NCI-H526 treated with DMSO at 0.1 percent for 48 hours (cell line): ENCODE measurements at regions not wholly inside any gene's neighbourhood (a gene's known extent, or its start where the extent isn't known, plus 50 kb on each side); places are given as distances from the start of the nearest gene placed in this dataset.
A peak's percentile ranks its signal among the peaks of the same experiment; 100 is the strongest.
"Not testable (repeated sequence)": the region's sequence is repeated elsewhere in the genome, so short reads cannot be mapped to it uniquely, and the experiment has no call there.

Source experiments
- DNase-seq: peaks from one replicate; lab custom pipeline; 2025; lab: John Stamatoyannopoulos, UW

DNA sequence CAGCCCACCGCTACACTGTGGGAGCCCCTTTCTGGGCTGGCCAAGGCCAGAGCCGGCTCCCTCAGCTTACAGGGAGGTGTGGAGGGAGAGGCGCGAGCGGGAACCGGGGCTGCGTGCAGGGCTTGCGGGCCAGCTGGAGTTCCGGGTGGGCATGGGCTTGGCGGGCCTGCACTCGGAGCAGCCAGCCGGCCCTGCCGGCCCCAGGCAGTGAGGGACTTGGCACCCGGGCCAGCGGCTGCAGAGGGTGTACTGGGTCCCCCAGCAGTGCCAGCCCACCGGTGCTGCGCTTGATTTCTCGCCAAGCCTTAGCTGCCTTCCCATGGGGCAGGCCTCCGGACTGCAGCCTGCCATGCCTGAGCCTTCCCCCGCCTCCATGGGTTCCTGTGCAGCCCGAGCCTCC lies 306.2 kb downstream of the PPP4R3C start:
- not testable (repeated sequence) for DNase-seq

DNA sequence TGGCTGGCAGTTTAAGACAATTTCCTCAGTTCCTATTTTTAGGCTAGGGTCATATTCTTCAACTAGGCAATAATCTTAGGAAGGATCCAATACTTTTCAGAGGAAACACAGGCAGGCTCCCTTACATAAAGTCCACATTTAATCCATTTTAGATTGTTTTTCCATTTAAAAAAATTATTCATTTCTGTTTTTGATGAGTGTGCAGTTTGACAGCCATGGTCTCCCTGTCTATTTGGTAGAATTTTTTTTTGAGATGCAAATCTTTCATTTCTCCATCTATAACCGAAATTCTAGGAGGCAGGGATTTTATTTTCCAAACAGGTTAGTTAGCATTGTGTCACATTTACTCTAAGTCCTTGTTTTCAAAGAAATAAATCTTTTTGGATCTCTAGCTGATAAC lies 326.8 kb downstream of the PPP4R3C start:
- DNase-seq = no peak

DNA sequence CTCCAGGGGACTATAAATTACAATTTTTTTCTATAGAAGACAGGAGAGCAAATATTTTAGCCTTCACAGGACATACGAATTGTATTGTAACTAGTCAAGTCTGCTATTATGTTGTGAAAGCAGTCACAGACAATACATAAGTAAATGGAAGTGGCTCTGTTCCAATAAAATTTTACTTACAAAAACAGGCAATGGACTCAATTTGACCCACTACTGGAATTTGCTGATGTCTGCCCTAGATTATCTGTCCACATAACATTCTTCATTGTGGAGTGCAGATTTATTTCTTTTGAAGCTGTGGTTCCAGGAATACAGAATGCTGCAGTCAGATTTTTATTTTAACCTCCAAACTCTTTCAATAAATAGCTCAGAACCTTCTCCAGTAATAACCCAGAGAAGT lies 330.3 kb downstream of the PPP4R3C start:
- no peak for DNase-seq

DNA sequence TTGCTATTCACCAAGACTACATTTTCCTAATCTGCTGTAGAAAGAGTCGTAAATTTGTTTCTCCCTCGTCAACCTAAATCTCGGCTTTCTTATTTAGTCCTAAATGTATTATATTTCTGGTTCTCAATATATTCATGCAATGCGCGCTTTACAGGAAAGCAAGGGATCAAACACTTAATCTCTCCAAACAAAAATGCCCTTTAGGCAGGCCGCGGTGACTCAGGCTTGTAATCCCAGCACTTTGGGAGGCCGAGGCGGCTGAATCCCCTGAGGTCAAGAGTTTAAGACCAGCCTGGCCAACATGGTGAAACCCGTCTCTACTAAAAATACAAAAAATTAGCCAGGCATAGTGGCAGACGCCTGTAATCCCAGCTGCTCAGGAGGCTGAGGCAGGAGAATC lies 376.0 kb downstream of the PPP4R3C start:
- DNase-seq = not testable (repeated sequence)

DNA sequence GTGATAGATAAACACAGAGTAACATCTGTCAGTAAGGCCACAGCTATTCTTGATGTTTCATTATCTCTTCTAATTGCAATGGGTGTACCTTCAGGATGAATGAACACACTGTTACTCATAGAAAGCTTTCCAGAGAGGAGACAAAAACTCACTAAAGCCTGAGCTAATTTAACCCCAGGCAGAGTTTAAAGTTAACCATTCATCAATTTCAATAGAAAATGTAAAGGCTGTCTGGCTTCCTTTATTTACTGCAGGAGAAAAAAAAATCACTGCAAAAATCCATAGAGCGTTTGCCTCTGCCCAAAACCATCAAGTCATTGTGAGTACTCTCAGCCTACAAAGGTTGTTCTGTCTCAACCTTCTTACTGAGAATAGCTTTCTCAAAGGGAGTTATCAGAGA lies 376.9 kb downstream of the PPP4R3C start:
- no peak for DNase-seq

DNA sequence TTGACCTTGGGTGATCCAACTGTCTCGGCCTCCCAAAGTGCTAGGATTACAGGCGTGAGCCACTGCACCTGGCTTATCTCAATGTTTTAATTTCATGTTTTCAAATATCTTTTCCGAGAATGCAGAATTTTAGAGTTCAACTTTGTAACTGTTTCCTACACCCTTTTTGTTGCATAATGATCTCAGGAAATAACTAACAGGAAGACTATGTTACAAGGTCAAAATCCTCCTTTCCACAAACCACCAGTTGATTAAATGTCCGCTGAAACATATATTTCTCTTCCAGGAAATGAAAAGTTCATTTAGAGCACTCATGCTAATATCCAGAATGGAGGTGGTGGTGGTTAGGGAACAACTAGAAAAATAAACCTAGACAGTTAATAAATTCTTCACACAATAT lies 377.8 kb downstream of the PPP4R3C start:
- no peak for DNase-seq

DNA sequence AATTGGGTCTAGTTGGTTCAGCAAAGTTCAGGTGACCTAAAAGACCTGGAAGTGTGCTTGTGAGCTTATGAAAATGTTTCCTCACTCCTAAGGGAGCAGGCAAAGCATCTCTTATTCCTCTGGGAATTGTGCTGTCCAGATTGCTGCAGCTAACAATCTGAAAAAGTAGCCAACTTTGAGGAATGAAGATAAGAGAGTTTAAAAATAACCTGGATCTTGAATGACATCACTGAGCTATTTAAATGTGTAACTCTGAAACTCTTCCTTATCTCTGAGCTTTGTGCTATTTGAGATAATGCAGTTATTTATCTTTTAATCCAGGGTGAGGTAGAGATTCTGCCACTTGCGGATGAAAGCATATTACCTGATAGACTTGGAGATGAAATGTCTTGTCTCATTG lies 384.8 kb downstream of the PPP4R3C start:
- no peak for DNase-seq

DNA sequence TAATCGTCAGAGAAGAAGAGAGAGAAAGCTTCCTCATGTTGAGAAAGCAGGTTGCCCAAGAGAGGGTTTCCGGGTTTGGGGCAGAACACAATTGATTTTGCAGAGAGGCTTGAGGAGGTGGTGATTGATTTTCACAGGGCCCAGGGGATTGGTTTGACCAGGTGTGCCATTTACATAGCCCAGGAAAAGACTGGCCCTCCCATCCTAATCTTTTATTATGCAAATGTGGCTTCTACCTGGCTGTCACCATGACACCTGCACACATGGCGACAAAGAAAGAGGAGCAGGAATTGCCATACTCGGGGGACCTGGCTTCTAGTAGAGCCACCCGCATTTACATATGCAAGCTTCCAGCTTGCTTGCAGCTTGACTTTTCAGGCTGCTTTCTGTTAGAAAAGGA lies 405.3 kb downstream of the PPP4R3C start:
- DNase-seq = peak; percentile 11

DNA sequence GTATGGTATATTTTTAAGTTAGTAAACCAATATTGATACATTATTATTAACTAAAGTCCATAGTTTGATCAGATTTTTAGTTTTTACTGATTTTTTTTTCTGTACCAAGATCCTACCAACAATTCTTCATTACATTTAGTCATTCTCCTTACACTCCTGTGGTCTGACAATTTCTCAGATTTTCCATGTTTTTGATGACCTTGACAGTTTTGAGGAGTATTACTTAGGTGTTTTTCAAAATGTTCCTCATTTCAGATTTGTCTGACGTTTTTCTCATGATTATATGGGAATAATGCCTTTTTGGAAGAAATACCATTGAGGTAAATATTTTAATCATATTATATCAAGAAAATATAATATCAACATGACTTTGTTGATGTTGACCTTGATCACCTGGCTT lies 423.8 kb downstream of the PPP4R3C start:
- no peak for DNase-seq

DNA sequence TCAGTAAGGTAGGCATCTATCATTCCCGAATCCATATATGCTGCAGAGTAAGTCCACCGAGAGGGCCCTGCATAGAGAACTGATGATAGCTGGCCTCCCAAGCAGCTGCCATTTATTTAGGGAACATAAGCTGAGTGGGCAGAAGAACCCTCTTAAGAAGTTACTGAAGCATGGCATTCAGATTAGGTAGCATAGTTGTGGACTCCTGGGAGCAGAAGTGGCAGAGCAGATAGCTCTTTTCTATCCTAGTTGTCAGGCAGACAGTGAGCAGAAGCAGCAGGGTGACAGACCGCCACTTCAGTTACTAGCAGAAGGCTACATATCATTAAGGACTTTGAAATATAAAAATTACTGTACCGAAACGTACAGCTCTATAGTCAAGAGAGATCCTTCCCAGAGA lies 454.7 kb downstream of the PPP4R3C start:
- peak; percentile 61 for DNase-seq

DNA sequence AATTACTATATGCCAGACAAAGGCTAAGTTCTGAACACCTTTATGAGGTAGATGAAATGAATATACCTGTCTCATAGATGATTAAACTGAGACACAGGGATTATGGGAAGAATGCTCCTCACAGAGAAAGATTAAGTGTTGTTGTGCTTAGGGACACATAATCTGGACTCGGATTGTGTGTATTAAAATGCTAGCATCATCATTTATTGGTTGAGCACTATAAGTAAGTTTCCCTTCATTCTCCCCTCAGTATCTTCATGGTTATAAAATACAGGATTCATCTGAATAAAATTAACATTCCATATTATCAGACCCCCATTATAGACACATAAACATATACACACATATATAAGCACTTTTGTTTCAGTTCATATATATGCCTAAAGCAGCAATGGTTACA lies 463.5 kb downstream of the PPP4R3C start:
- no peak for DNase-seq

DNA sequence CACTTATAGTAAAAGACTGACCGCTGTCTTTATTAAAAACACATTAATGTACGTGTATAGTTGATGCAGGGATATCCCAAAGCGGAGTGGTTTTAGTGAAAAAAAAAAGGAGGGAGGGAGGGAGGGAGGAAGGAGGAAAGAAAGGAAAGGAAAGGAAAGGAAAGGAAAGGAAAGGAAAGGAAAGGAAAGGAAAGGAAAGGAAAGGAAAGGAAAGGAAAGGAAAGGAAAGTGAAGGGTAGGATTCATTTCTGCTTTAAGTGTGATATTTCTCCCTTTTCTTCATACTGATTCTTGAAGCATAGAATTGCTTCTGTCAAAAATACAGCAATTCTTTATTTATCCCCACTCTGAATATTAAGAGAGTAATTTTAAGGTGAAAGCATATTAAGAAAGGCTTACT lies 504.9 kb downstream of the PPP4R3C start:
- no peak for DNase-seq

DNA sequence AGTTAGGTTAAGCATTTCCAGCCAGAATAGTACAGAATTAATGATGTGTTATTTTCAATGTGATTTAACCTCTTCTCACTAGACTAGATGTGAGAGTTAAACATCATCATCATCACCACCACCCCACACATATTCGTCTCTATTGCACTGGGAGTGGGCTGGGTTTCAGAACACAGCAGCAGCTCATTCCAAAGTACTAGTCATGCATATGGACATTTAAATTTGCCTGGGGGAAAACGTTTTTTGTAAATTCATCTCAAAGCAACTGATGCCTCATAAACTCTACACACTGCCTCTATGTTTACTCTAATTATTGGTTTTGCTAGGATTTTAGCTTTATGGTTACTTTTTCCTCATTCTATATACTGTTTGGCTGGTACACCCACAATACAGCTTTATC lies 509.1 kb downstream of the PPP4R3C start:
- DNase-seq = peak; percentile 77

DNA sequence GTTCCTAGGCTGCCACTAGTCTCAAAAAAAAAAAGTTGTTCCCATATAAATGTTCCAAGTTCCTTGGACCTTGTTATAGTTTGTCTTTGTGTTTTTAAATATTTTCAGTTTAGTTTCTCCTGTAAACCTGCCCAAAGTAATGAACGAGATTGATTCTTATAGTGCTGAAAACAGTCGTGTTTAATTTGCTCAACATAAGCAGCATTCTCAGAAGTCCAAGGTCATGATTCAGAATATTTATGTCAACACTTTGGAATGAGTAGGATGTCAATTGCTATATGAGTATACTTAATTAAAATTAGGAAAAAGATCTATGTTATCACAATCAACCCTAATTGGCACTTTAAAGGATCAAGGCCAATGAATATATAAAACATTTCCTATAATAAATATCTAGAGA lies 510.9 kb downstream of the PPP4R3C start:
- no peak for DNase-seq

DNA sequence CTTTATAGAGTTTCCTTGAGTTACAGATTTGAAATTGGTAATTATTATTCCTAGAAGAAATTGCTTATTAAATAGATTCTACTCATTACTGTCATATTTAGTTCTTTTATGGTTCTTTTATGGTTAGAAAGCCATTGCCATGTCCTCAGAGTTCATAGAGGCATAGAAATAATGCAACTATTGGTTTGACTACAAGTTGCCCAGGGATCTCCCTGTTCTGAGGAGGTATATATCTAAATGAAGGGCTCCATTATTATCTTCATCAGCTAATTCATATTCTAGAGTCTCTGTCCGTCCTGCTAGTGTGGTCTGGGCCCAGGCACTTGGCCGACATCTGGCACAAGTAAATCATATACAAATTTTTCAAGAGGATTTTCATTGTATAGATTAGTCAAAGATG lies 535.7 kb downstream of the PPP4R3C start:
- DNase-seq = no peak

DNA sequence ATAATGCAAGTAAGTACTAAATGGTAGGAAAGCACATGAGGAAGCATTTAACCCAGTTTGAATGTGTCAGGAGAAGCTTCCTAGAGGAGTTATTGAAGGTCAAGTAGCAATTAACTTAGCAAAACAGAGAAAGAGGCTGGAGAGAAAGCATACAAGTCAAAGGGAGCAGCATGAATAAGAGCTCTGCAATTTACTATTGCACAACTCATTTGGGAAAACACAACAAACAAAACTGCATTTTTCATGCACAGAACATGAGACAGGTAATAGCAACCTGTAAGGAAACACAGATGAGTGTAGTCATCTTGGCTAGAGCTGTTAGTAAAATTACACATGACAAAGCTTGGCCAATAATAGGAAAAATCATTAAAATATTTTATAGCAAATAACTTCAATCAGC lies 538.1 kb downstream of the PPP4R3C start:
- no peak for DNase-seq

DNA sequence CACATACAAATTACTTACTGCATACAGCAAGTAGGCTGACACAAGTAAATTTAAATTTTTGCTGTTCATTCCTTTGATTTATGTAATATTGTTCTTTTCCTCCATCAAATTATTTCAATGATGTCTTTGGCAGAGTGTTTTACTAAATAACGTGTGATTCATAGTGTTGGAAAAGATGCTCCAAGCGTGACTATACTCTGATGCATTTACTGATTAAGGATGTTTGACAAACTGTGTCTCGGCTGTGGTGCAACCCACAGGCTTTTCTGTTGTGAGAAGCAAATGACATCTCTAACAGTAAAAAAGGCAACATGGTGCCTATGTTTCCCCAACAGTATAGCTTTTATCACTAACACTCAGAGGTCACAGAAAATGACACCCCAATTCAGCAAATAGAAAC lies 540.9 kb downstream of the PPP4R3C start:
- no peak for DNase-seq

DNA sequence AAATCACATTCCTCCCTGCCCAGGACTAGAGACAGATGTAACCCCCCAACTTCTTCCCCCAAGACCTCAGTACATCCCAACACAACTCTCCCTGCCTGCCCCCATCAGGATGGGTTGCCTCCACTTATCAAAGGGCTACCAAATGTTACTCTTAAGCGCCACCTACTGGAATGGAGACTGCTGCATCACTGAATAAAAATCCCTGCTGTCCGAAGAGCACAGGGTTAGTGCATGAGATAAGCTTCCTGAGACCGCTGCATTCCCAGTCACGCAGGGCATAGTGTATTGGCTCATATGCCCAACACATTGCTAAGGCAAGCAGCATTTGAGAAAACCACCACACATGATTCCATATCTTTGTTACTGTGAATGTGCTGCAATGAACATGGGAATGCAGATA lies 544.5 kb downstream of the PPP4R3C start:
- DNase-seq = no peak

DNA sequence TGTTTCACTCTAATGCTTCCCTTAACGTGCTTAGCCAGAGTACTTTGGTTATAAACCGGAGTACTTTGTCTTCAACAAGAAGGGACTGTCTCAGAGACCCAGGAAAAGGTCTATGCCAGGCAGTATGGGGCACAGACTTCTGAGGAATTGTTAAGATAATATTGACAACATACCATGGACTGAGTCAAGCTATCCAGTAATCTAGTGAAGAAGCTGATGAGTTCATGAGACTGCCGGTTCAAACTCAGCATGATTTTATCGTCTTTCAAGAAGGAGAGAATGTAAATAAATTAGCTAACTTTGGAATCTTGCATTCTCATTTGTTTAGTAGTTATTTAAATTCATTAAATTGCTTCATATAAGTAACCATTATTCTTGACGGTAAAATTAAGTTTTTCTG lies 546.1 kb downstream of the PPP4R3C start:
- DNase-seq = no peak

DNA sequence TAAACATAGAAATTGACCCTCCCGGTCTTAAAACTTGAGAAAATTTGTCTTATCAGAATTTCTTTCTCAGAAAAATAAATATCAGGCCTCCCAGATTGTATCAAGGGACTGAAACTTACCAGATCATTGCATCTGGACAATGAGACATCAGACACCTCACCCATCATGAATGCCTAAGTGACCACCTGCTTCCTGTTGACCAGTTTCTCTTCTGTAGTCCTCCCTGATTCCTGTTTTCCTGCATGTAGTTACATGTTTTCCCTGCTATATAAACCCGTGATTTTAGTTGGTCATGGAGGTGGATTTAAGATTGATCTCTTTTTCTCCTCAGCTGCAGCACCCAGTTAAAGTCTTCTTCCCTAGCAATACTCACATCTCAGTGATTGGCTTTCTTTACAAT lies 548.1 kb downstream of the PPP4R3C start:
- DNase-seq = no peak

DNA sequence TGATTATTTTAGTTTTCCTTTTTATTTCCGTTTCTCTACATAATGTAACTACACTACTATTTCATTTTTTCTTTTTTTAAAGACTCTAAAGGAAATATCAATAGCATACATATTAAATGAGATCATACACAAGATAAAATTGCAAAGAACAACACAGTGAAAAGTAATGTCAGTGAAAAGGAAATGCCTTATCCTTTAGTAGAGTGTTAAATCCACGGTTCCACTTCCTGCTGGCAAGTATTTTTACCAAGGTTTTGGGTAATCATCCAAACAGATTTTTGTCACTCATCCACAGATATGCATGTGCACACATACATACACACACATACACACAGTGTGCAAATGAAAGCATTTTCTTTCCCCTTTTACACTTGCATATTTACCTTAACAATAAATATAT lies 548.9 kb downstream of the PPP4R3C start:
- DNase-seq = no peak

DNA sequence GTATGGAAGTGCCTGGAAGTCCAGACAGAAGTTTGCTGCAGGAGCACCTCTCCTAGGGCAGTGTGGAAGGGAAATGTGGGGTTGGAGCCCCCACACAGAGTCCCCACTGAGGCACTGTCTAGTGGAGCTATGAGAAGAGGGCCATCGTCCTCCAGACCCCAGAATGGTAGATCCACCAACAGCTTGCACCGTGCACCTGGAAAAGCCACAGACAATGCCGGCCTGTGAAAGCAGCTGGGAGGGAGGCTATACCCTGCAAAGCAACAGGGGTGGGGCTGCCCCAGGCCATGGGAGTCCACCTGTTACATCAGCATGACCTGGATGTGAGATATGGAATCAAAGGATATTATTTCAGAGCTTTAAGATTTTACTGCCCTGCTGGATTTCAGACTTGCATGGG lies 551.4 kb downstream of the PPP4R3C start:
- DNase-seq = not testable (repeated sequence)

DNA sequence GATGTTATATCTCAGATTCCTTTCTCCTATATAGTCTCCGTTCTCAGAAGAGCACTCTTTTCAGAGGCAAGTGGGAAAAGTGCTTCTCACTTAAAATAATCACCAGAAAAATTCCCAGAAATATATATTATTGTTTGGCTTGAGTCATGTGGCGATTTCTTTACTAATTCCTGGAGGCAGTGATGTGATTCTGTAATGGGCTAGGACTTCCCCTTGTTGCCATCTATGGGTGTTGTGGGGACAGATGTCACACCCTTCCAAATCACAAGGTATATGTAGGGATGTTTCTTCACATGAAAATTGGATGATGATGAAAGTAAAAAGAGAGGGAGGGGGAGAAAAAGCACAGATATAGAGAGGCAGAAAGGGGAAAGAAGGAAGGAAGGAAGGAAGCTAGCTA lies 553.4 kb downstream of the PPP4R3C start:
- DNase-seq = no peak

DNA sequence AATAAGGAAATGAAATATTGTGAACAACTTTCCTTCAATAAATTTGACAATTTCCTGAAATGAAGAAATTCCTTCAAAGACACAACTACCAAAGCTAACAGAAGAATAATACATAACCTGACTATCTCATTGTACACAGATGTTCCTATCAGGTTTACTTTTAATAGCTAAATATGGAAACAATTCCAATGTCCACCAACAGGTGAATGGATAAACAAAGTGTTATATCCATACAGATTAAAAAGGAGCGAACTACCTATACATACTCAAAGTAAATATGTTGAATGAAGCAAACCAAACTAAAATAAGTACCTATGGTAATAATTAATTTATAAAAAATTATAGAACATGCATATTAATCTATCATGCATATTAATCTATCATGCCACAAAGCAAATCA lies 554.9 kb downstream of the PPP4R3C start:
- DNase-seq = no peak

DNA sequence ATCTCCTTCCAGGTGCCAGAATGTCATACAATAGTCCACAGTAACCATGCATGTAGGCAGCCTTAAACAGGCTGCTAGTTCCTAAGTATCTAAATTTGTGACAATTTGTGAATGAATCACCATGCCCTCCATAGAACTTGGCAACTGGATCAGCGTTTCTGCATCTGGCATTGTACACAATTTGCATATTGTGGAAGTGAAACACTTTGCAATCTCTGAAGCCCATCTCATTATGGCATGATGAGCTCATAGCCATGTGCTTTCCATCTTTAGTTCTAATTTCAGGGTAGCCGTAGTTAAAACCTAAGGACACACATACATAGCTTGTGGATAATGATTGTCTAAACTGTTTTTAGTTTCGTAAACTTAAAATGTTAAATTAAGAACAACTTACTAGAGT lies 573.6 kb downstream of the PPP4R3C start:
- no peak for DNase-seq
